Hepatocyte (in vitro differentiated cells): ENCODE measurements at regions not wholly inside any gene's neighbourhood (a gene's known extent, or its start where the extent isn't known, plus 50 kb on each side); places are given as distances from the start of the nearest gene placed in this dataset.

Experiments
- CTCF ChIP-seq: fragments of 200-600 bp; sonication (generic); IDR thresholded peaks from 2 replicates; pipeline ENCODE4 v1.5.1; 2016; ENCODE audit warnings: antibody characterized with exemption, mild to moderate bottlenecking; ENCODE audit not compliant: poor library complexity
- EZH2 ChIP-seq: fragments of 200-600 bp; sonication (generic); IDR thresholded peaks from 2 replicates; pipeline ENCODE4 v1.6.1; 2016; ENCODE audit warnings: antibody characterized with exemption, mild to moderate bottlenecking, borderline replicate concordance
- EZH2phosphoT487 ChIP-seq: fragments of 200-600 bp; sonication (generic); IDR thresholded peaks from one replicate; pipeline ENCODE4 v1.6.1; 2018; ENCODE audit warnings: antibody characterized with exemption, mild to moderate bottlenecking, low read depth, moderate library complexity; ENCODE audit not compliant: unreplicated experiment, severe bottlenecking

GRCh38 chr5:135183464-135183863, 149.4 kb upstream of the PITX1 start:
- TF ChIP-seq CTCF (no peak), EZH2 (no peak), EZH2phosphoT487 (no peak)
